ENCODE measurements at regions not wholly inside any gene's neighbourhood (a gene's known extent, or its start where the extent isn't known, plus 50 kb on each side); places are given as distances from the start of the nearest gene placed in this dataset.
"Not testable (repeated sequence)": the region's sequence is repeated elsewhere in the genome, so short reads cannot be mapped to it uniquely, and the experiment has no call there.

DNA sequence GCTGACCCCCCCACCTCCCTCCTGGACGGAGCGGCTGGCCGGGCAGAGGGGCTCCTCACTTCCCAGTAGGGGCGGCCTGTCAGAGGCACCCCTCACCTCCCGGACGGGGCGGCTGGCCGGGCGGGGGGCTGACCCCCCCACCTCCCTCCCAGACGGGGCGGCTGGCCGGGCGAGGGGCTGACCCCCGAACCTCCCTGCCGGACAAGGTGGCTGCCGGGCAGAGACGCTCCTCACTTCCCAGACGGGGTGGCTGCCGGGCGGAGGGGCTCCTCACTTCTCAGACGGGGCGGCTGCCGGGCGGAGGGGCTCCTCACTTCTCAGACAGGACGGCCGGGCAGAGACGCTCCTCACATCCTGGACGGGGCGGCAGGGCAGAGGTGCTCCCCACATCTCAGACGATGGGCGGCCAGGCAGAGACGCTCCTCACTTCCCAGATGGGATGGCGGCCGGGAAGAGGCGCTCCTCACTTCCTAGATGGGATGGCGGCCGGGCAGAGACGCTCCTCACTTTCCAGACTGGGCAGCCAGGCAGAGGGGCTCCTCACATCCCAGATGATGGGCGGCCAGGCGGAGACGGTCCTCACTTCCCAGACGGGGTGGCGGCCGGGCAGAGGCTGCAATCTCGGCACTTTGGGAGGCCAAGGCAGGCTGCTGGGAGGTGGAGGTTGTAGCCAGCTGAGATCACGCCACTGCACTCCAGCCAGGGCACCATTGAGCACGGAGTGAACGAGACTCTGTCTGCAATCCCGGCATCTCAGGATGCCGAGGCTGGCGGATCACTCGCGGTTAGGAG lies 66.2 kb upstream of the PAPPA2 start:
- DNase-seq (ENCODE audit: low read depth): not testable (repeated sequence)

GRCh38 chr1:176391621-176392020 lies 71.4 kb upstream of the PAPPA2 start:
- DNase-seq (ENCODE audit: low read depth): no peak

- DNase-seq (ENCODE audit: low read depth): no peak
Measured at GRCh38 chr1:176384841-176385240, 78.1 kb upstream of the PAPPA2 start.

GRCh38 chr1:176382163-176382562 lies 80.8 kb upstream of the PAPPA2 start:
- no peak for DNase-seq (ENCODE audit: low read depth)

DNA sequence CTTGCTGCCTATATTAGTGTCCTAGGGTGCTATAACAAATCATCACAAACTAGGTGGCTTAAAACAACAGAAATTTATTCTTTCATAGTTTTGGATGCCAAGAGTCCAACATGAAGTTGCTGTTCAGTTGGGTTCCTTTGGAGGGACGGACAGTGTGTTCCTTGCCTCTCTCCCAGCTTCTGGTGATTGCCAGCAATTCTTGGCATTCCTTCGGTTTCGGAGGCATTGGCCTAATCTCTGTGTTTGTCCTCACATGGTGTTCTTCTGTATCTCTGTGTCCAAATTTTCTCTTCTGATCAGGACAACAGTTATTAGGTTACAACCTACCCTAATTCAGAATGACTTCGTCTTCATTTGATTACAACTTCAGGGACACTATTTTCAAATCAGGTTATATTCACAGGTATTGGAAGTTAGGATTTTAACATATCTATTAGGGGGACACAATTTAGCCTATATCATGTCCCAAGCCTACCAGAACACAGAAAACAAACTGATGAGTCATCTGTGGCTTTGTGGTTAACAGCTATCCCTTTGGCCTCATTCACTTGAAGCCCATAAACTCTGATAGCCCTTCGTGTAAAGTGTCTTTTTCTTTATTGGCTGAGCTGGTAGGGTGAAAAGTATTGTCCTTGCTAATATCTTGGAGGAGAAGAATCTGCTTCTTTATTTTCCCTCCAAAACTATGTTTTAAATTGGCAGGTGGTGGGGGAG lies 83.2 kb upstream of the PAPPA2 start:
- no peak for DNase-seq (ENCODE audit: low read depth)

GRCh38 chr1:176374967-176375569 lies 87.9 kb upstream of the PAPPA2 start:
- peak; percentile 20 for DNase-seq (ENCODE audit: low read depth)

DNA sequence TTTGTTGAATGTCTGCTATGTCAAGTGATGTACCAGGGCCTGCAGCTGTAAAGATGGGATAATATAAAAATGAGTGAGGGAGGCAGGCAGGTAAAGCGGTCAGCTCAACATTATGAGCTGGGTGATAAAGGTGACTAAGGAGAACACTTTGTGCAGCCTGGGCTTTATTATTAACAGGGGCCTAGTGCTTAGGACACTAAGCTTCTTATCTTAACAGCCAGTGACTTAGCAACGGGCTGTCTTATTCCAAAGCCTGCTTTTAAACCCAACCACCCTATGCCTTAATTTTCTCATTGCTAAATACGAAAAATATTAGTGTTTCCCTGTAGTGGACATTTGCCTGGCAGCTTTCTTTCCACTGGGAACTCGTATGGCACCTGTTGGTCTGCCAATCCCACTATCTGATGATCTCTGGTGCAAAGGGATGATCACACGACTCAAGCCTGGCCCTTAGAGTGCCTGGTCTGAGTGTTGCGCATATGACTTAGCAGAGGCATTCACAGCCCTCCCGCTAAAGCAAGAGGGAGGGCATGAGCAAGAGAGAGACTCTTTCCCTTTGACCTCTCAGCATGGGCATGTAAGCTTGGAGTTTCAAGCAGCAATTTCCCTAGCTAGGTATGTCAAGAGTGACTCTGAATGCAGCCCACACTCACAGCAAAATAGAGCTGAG lies 98.6 kb upstream of the PAPPA2 start:
- DNase-seq (ENCODE audit: low read depth): no peak

GRCh38 chr1:176349135-176349715 lies 113.8 kb upstream of the PAPPA2 start:
- not testable (repeated sequence) for DNase-seq (ENCODE audit: low read depth)

DNA sequence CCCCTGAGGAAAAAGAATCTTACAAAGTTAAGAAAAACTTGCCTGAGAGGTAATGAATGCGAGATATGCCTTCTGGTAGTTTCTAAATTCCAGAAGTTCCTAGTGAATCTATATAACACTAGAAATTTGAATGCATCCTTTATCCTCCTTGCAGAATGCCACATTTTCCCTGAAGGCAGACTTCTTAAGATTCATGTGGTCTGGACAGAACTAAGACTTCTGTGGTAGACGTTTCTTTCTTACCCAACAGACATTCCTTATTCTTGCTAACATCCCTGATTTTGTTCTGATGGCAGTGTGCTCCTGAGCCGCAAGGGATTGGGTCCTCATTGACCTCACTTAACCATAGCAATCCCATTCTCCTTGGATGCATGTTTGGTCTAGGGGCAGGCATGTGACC lies 121.3 kb upstream of the PAPPA2 start:
- no peak for DNase-seq (ENCODE audit: low read depth)

DNA sequence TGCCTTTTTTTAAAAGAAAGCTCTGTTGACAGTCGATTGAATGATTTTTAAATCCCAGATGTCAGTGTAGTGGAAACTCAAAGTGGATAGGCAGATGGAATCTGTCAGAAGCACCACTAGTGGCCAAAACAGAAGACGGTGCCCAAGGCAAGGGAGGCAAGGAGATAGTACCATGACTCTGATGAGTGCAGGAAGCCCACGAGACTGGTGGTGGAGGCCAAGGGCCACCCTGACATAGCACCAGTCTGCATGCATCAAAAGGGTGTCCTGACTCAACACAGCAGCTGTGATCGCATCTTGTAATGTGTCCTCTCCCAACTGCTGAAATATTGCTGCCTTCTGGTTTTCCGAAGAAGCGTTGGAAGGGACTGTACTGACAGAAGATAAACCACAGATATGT lies 124.1 kb upstream of the PAPPA2 start:
- no peak for DNase-seq (ENCODE audit: low read depth)

DNA sequence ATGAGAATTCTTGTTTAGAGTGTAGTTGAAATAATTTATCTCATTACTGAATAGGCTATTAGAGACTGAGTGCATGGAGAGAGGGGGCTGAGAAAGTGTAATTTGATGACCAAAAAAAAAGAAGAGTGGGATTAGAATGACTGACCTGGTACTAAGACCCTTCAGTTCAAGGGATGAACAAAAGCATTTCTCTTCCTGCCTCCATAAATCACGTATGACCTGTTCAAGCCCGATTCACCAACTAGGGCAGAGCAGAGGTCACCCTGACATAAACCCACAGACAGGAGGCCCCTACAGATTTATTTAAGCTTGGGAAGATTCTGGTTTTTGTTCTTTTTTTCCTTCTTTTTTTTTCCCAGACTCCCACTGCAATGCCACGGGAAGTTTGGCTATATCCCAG lies 123.7 kb upstream of the COP1 start:
- no peak for DNase-seq (ENCODE audit: low read depth)

DNA sequence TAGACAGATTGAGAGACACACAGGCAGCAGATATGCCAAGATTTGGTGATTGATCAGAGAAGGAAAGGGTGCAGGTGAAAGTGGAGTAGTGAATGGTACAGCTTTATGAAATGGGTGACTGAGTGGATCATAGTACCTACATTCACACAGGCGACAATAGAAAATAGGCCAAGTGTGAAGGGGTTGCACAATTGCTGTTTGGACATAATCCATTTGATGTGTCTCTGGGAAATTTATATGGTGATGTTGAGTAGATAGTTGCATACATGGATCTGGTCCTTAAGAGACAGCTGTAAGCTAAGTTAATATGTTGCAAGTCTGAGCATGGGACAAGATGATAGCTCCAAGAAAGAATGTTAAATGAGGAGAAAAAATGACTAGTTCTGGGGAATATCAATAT lies 118.6 kb upstream of the COP1 start:
- DNase-seq (ENCODE audit: low read depth): no peak

DNA sequence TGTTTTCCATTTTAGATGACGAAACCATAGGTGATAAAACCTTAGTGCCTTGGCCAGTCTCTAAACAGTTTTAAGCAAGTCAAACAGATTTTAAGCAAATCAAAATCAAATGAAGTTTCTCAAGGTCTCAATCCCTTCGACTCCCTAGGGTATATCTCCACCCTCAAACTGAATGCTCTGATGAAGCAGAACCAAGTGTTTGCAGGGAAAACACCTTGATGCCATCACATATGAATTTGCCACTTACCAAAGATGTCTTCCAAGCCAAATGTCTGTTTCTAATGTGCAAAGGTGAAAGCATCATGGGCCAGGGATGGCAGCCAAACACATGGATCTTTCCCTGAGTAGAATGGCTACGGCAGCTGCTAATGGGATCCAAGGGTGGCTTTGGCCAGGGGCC lies 116.4 kb upstream of the COP1 start:
- no peak for DNase-seq (ENCODE audit: low read depth)

DNA sequence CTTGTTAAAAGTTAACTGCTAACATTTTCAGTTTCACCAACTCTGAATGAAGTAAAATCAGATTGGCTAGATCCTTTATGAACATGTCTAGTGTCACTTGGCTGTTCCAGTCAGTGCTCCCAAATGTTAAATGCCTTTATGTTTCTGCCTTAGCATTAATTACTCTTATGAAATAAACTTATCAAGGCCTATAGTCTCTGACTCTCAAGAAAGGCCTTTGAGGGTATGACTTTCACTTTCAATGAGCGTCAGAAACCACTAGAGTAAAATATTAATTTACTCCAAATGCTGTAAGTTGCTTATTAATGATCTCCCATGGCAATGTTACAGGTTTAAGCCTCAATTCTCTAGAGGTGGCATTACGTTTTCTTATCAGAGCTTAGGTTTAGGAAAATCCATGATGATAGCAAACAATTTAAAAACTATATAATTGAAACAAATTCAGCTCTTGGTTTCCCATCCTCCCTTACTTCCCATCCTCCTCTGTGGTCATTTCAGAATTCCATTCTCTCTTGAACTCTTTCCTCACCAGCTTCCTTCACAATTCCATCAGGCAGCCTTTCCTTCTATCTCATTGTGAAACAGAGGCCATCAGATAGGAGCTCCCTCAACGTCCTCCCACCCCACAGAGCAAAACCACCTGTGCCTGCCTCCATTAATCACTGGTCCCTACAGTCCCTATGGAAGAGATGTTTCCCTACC lies 108.6 kb upstream of the COP1 start:
- DNase-seq (ENCODE audit: low read depth): no peak

GRCh38 chr1:176296602-176297001 lies 89.5 kb upstream of the COP1 start:
- DNase-seq (ENCODE audit: low read depth): not testable (repeated sequence)

- DNase-seq (ENCODE audit: low read depth): no peak
Measured at GRCh38 chr1:176285996-176286395, 78.9 kb upstream of the COP1 start.

GRCh38 chr1:176271572-176271971 lies 64.5 kb upstream of the COP1 start:
- DNase-seq (ENCODE audit: low read depth): no peak

Data from stimulated activated CD8-positive, alpha-beta memory T cell treated with anti-CD3 and anti-CD28 coated beads, Interleukin-15, amount 100 ng/mL, for 24 hours (primary cell).